OCI-LY3 (cell line): ENCODE measurements at regions not wholly inside any gene's neighbourhood (a gene's known extent, or its start where the extent isn't known, plus 50 kb on each side); places are given as distances from the start of the nearest gene placed in this dataset.

ENCODE experiments used
- H2AFZ ChIP-seq: fragments of 200-600, 300-600 bp; shearing (Covaris generic); 2 replicates; pipeline ENCODE4 v1.6.0; 2014; ENCODE audit warnings: antibody characterized with exemption, low read depth, low read length
- H3K27ac ChIP-seq: fragments of 200-600, 300-600 bp; sonication (generic); 2 replicates; pipeline ENCODE4 v1.5.1; 2014; ENCODE audit warnings: mild to moderate bottlenecking, low read length, moderate library complexity, mixed read lengths
- H3K27me3 ChIP-seq: fragments of 200-600, 300-600 bp; sonication (generic); 2 replicates; pipeline ENCODE4 v1.6.1; 2014; ENCODE audit warnings: low read depth, low read length, mixed read lengths
- H3K36me3 ChIP-seq: fragments of 200-600, 300-600 bp; sonication (generic); replicated peaks from 2 replicates; pipeline ENCODE3; 2014; ENCODE audit warnings: low read depth, low read length, mixed read lengths
- H3K4me1 ChIP-seq: fragments of 300-600, 200-600 bp; sonication (generic); 2 replicates; pipeline ENCODE4 v1.6.1; 2014; ENCODE audit warnings: low read length, mixed read lengths
- H3K4me2 ChIP-seq: fragments of 200-600, 300-600 bp; sonication (generic); 2 replicates; pipeline ENCODE4 v1.6.1; 2014; ENCODE audit warnings: low read length, mixed read lengths
- H3K4me3 ChIP-seq: fragments of 300-600, 200-600 bp; sonication (generic); 2 replicates; pipeline ENCODE4 v1.5.1; 2014; ENCODE audit warnings: antibody characterized with exemption, mild to moderate bottlenecking, low read length, moderate library complexity
- H3K79me2 ChIP-seq: fragments of 300-600, 200-600 bp; shearing (Covaris generic); 2 replicates; pipeline ENCODE4 v1.6.1; 2014; ENCODE audit warnings: mild to moderate bottlenecking, low read length, mixed read lengths
- H3K9ac ChIP-seq: fragments of 300-600, 200-600 bp; shearing (Covaris generic); 2 replicates; pipeline ENCODE4 v1.6.0; 2014; ENCODE audit warnings: mild to moderate bottlenecking, low read length, moderate library complexity
- H3K9me3 ChIP-seq: fragments of 200-600, 300-600 bp; shearing (Covaris generic); 2 replicates; pipeline ENCODE4 v1.6.1; 2014; ENCODE audit warnings: low read length, mixed read lengths; ENCODE audit not compliant: insufficient read depth
- H4K20me1 ChIP-seq: fragments of 200-600, 300-600 bp; sonication (generic); 2 replicates; pipeline ENCODE4 v1.6.1; 2016; ENCODE audit warnings: low read length, mixed read lengths; ENCODE audit not compliant: insufficient read depth
- EZH2phosphoT487 ChIP-seq: fragments of 200-600 bp; shearing (Covaris generic); IDR thresholded peaks from 2 replicates; pipeline ENCODE4 v1.6.1; 2018; ENCODE audit warnings: antibody characterized with exemption, mixed run types, low read depth
- TF ChIP-seq, protein P1 (sequence below): fragments of 200-600, 300-600 bp; sonication (generic); IDR thresholded peaks from 2 replicates; pipeline ENCODE4 v1.5.1; 2014; ENCODE audit warnings: antibody characterized with exemption, low read length, low read depth

DNA sequence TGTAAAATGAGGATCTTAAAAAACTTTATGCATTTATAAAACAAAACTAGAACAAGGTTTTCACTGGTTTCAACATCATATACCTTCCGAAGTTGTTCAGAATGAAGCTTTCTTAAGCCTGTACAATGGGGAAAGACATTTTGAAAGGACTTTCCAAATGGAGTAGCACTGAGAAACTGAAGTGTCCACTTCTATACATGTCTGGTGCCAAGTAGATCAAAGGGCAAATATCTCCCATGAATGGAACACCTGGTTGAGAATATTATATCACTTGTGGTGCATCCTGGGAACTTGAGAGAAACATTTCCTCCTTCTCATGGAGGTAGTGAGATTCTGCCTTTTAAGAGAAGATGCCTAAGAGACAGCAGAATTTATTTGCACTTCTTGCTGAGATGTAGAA lies 182.1 kb upstream of the ACTBL2 start:
- Histone ChIP-seq H3K4me2 (no peak overlapping the region), H3K36me3 (no peaks in the 10 kb centered on the region), H3K4me1 (no peaks in the 10 kb centered on the region), H3K27me3 (no peaks in the 10 kb centered on the region), H3K9ac (no peak overlapping the region), H3K27ac (no peak overlapping the region), H3K9me3 (no peaks in the 10 kb centered on the region), H3K4me3 (no peak overlapping the region), H4K20me1 (no peaks in the 10 kb centered on the region), H3K79me2 (no peaks in the 10 kb centered on the region), H2AFZ (no peak overlapping the region)
- TF ChIP-seq, protein P1, sequence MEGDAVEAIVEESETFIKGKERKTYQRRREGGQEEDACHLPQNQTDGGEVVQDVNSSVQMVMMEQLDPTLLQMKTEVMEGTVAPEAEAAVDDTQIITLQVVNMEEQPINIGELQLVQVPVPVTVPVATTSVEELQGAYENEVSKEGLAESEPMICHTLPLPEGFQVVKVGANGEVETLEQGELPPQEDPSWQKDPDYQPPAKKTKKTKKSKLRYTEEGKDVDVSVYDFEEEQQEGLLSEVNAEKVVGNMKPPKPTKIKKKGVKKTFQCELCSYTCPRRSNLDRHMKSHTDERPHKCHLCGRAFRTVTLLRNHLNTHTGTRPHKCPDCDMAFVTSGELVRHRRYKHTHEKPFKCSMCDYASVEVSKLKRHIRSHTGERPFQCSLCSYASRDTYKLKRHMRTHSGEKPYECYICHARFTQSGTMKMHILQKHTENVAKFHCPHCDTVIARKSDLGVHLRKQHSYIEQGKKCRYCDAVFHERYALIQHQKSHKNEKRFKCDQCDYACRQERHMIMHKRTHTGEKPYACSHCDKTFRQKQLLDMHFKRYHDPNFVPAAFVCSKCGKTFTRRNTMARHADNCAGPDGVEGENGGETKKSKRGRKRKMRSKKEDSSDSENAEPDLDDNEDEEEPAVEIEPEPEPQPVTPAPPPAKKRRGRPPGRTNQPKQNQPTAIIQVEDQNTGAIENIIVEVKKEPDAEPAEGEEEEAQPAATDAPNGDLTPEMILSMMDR: no peak
- no peak for TF ChIP-seq EZH2phosphoT487

GRCh38 chr5:57663466-57663865 lies 180.9 kb upstream of the ACTBL2 start:
- Histone ChIP-seq H3K27me3 (no peaks in the 10 kb centered on the region), H3K4me2 (no peak overlapping the region), H3K79me2 (no peaks in the 10 kb centered on the region), H3K27ac (no peak overlapping the region), H3K9ac (no peak overlapping the region), H3K4me1 (no peaks in the 10 kb centered on the region), H2AFZ (no peak overlapping the region), H3K9me3 (no peaks in the 10 kb centered on the region), H3K4me3 (no peak overlapping the region), H4K20me1 (no peaks in the 10 kb centered on the region), H3K36me3 (no peaks in the 10 kb centered on the region)
- TF ChIP-seq, protein P1: no peak
- no peak for TF ChIP-seq EZH2phosphoT487

DNA sequence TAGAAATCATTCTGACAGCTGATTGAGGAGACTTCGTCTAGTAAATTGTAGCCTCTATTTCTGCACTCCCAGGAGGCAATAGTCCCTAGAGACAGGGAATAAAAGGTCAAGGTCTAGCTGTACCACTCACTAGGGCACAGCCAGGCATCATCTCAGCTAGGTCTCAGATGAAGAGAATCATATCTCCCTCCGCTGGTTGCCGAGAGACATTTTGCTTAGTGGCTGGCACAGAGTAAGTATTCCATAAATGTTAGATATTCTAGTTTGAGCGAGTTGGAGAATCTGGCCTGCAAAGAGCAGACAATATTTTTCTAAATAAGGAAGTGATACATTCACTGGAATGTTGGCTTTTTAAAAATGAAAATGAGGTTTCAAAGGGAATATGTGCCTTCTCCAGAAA lies 180.4 kb upstream of the ACTBL2 start:
- Histone ChIP-seq H3K9ac (no peak overlapping the region), H3K27ac (no peak overlapping the region), H3K36me3 (no peaks in the 10 kb centered on the region), H3K4me3 (no peak overlapping the region), H3K4me1 (no peaks in the 10 kb centered on the region), H3K27me3 (no peaks in the 10 kb centered on the region), H3K4me2 (no peak overlapping the region), H4K20me1 (no peaks in the 10 kb centered on the region), H2AFZ (no peak overlapping the region), H3K79me2 (no peaks in the 10 kb centered on the region), H3K9me3 (no peaks in the 10 kb centered on the region)
- TF ChIP-seq EZH2phosphoT487: no peak
- TF ChIP-seq, protein P1: no peak

DNA sequence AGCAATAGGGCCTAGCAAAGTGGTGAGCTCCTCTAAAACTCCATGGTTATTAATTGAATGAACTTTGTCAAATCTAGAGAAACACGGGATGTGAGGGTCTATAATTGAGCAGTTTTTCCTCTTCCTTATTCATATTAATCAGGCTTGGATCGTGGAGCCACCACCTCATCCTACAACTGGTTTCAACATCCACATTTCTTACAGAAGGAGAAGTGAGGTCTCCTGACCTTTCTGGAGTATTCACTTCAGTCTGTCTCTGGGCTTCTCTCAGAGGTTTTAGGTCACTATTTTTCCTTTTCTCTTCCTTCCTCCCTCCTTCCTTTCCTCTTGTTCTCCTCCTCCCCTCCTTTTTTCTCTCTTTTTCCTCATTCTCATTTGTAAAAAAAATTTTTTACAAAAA lies 177.3 kb upstream of the ACTBL2 start:
- Histone ChIP-seq H3K9ac (no peak overlapping the region), H3K9me3 (no peaks in the 10 kb centered on the region), H3K27ac (no peak overlapping the region), H3K27me3 (no peaks in the 10 kb centered on the region), H3K79me2 (no peaks in the 10 kb centered on the region), H3K4me1 (no peaks in the 10 kb centered on the region), H3K4me3 (no peak overlapping the region), H4K20me1 (no peaks in the 10 kb centered on the region), H2AFZ (no peak overlapping the region), H3K36me3 (no peaks in the 10 kb centered on the region), H3K4me2 (no peak overlapping the region)
- TF ChIP-seq, protein P1: no peak
- TF ChIP-seq EZH2phosphoT487: no peak
